ENCODE measurements at regions not wholly inside any gene's neighbourhood (a gene's known extent, or its start where the extent isn't known, plus 50 kb on each side); places are given as distances from the start of the nearest gene placed in this dataset.
"Not testable (repeated sequence)": the region's sequence is repeated elsewhere in the genome, so short reads cannot be mapped to it uniquely, and the experiment has no call there.

DNA sequence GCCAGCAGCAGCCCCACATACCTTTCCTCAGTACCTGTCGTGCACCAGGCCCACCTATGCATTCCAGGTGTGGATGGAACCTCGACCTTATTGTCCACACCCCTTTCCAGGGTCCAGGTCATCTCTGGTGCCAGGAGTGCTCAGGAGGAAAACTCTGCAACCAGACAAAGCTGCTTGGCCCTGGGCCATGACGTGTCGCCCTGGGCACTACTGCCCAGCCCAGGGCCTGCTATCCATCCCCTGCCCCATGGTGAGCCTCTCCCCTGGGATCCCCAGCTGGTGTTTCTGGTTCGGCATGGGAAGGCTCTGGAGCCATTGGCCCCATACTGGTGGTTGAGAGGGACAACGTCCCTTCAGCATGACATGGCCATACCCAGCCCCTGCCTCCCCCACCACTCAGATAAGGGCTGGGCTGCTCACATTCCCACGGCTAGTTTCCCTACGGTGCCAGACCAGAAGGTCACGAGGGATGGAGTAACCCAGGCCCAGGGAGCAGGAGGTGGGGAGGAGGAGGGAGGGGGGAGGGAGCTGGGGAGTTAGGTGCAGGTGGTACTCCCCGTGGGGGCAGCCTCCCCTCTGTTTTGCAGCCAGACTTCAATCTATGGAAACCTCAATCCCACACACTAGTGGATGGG is 123.2 kb upstream of the MTLN start:
- not testable (repeated sequence) for DNase-seq (ENCODE audit: low read depth in 2 of 2)

DNA sequence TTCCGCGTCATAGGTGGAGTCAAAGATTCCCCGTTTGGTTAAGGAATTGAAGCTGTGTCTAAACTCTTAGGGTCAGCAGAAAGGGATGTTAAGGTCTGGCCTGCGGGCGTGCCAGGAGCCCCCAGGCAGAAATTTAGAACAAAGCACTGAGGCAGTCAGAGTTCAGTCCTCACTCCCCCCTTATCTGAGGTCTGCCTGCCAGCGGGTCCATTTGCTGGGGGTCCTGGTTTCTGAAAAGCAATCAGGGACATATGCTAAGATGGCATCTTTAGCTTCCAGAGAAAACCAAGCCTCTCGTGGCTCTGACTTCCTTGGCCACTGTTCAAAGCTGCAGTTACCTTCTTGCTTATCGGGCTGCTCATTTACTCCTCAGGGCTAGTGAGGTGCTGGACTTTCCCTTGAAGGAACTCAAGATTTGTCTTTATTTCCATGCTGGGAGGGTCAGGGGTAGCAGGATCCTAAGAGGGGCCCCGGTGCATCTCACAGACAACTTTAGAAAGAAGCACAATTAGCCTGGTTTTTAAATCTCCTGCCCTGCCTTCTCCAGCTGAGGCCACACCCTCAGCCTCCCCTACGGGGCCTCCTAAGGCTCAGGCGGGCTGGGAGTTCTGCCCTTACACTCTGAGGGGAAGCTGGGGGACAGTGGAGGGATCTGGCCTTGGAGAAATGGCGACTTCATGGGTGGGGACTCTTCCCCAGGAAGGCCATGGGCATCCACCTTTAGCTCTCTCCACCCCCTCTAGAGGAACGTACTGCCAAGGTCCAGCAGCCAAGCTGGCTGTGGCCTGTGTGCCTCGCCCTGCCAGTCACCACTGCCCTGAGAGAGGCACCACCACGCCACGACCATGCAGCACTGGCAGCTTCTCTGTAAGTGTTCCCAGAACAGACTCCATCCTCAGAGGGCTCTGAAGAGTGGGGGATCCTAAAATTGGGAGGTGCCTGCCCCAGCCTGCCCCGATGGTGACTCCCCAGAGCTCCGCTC is 121.1 kb upstream of the MTLN start:
- DNase-seq (ENCODE audit: low read depth in 2 of 2) = not testable (repeated sequence)

DNA sequence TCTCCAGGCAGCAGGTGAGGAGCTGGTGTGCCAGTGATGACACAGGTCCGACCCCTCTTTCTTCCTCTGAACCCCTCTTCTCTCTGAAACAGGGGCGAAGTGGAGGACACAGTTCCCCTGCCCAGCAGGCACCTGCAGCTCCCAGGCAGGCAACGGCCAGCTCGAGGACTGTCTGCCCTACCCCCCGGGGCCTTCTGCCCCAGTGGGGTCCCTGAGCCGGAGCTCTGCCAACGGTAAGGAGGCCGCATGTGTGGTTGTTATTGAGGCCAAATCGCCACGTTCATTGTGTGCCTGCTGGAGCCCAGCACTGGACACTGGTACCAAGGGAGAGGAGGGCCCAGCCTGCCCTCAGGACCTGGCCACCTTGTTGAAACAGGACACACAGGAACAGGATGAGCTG is 119.3 kb upstream of the MTLN start:
- DNase-seq (ENCODE audit: low read depth in 2 of 2) = not testable (repeated sequence)

DNA sequence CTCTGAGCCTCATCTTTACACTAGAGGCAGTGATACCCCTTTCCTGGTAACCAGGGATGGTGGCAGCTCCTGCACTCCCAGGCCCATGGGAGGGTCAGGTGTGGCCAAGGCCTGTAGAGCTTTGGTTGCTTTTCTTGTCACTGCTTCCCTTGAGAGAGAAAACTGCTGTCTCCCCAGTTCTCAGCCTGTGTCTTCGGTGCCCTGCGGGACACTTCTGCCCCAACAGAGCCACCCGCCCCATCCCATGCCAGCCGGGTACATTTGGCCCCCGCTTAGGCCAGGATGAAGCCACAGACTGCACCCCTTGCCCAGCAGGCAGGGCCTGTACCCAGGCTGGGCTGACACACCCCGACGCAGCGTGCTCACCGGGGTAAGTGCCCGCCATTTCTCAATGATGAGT is 117.4 kb upstream of the MTLN start:
- DNase-seq (ENCODE audit: low read depth in 2 of 2) = not testable (repeated sequence)

DNA sequence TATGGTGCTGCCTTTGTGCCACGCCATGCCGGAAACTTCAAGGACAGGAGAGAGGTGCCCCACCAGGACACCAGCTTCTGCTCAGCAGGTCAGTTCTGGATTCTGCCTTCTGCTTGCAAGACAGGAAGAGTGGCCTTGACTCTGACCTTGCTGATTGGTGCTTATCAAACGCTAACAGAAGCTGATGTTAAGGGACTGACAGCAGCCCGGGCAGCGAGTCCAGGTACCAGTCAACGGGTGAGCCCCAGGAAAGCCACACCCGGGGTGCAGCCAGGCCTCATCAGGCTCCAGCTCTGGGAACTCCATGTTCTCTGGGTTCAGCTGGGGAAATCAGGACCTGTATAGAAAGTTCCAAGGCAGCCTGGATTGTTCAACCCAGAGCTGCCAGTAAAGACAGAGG is 116.8 kb upstream of the MTLN start:
- not testable (repeated sequence) for DNase-seq (ENCODE audit: low read depth in 2 of 2)

DNA sequence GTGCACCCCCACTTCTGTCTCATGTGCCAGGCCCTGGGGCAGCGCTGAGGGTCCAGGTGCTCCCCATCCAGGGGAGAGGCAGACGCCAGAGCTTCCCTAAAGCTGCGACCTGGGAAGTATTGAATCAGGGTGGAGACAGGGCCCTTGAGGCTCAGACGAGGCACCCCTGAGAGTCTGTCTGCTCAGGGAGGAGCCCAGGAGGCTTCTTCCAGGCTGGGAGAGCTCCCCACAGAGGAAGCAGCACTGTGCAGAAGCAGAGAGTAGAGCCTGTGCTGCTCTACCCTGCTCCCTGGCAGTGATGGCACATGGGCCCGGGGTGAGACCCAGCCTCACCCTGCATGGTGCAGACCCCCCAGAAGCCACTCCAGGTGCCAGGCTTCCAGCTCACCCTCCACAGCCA is 116.3 kb upstream of the MTLN start:
- DNase-seq (ENCODE audit: low read depth in 2 of 2) = peak; percentile 0

DNA sequence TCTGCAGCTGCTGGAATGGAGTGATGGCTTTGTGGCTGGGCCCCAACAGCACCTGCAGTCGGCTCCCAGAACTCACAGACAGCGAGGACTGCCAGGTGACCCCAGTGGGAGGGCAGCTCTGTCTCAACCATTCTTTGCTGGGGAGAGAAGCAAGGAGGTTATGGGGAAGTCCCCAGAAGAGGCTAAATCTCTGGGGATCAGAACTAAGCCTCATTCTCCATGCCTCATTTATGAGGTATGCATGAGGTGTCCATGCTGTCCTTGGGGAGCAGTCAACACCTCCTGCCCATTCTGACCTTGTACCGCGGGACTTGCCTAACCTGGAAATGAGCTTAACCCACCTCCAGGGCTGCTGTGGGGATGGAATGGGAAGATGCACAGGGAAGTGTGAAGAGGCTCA is 111.5 kb upstream of the MTLN start:
- not testable (repeated sequence) for DNase-seq (ENCODE audit: low read depth in 2 of 2)

DNA sequence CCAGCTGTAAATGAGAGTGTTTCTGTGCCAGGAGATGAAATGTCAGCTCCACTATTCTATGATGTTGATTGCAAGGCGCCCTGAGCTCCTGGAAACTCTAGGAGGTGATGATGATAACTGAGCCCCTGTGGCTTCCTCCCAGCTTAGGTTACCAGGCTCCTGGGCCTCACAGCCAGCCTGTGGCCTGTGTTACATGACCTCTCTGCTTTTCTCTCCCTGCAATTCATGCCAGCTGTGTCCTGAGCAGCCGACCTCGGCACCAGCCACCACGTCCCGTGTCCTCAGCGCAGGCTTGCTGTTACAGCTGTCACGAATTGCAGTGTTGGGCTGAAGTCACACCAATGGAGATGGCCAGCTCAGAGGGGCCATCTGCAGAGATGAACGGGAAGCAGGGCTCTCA is 110.2 kb upstream of the MTLN start:
- not testable (repeated sequence) for DNase-seq (ENCODE audit: low read depth in 2 of 2)

DNA sequence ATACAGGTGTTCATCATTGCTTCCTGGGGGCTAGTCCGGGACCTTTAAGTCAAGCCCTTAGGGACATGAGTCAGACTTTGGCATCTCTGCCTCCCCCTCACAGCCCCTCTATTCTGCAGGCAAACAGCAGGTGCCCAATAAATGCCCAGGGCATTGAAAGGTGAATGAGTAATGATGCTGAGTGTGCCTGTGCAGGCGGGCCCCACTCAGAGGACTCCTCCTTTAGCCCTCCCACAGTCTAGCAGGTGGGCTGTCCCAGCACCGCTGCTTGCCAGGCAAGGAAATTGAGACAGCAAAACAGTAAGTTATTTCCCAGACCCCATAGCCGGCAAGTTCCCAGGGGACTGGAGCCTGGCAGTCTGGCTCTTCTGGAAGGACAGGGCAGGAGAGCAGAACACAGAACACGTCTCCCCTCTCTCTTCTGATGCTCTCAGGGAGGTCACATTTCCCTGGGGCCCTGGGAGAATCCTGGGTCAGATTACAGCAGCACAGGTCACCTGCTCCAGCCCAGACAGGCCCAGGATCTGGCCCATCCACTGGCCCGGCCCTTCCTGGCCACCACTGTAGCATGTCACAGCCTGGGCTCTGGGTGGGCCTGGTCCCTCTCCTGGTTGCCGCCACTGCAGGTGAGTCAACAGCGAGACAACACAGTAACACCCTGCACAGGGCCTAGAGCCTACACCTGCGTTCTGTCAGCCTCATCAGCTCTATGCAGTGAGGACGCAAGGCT is 108.7 kb upstream of the MTLN start:
- not testable (repeated sequence) for DNase-seq (ENCODE audit: low read depth in 2 of 2)

DNA sequence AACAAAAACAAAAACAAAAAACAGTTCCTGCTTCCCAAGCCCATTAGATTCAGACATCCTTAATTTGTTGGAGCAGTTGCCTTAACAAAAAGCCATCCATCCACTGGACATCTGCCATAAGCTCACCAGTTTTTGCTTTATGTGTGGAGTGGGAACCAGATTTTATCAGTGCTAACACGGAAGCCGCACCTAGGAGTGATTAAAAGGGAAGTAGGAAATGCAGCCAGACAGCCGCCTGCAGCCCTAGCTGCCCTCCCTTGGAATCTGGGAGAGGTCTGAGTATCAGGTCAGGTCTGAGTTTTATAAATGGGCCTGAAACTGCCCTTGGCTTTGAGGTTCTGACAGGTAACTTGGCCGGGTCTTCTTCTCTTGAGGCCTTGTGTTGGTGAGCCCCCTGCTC is 106.6 kb upstream of the MTLN start:
- not testable (repeated sequence) for DNase-seq (ENCODE audit: low read depth in 2 of 2)

DNA sequence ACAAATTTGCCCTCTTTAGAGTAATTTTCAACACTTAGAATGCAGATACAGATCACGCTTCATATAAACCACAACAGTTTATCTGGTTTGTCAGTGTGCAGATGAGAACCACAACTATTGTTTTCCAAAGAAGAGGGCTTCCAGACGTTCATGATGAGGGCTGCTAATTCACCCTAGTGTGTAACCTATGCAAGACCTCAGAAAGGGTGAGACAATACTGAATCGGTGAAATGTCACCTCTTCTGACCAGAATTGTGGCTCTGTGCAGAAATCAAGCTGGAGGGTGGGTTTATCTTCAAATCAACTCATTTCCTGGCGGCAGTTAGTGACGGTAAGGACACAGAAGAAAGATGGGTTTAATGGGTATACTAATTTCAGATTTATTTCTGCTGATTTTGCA is 105.0 kb upstream of the MTLN start:
- DNase-seq (ENCODE audit: low read depth in 2 of 2) = not testable (repeated sequence)

DNA sequence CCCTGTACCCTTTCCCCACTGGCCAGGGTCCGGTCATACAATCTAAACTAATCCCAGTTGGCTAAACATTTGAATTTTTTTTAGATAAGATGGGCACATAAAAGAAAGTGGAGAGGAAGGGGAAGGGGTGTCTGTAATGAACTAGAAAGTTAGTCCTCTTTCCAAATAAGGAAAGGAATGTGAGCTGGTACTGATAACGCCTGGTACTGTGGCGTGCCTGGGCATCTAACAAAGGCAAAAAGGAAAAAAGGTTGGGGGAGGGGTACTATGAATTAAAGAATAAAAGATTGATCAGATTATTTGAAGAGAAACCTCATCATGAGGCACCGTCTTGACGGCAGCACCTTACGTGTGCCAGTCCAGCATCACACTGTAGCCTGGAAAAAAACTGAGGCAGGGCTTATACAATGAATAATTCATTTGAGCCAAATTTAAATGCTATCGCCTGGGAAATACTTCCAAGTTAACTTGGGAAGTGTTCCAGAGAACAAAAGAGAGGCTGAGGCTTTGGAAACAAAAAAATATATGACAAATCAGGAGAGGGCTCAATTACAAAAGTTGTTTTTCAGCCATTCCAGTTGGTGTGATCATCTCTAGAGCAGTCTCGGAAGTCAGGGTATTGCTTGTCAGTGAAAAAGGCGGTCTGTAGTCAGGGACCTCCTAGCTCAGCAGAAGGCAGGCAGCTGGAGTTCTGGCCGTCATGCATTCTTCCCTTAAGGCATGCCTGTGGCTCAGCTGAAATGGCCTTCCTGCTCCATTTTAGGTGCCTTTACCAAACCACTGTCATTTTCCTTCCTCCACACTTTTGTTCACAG is 103.9 kb upstream of the MTLN start:
- DNase-seq (ENCODE audit: low read depth in 2 of 2) = not testable (repeated sequence)

DNA sequence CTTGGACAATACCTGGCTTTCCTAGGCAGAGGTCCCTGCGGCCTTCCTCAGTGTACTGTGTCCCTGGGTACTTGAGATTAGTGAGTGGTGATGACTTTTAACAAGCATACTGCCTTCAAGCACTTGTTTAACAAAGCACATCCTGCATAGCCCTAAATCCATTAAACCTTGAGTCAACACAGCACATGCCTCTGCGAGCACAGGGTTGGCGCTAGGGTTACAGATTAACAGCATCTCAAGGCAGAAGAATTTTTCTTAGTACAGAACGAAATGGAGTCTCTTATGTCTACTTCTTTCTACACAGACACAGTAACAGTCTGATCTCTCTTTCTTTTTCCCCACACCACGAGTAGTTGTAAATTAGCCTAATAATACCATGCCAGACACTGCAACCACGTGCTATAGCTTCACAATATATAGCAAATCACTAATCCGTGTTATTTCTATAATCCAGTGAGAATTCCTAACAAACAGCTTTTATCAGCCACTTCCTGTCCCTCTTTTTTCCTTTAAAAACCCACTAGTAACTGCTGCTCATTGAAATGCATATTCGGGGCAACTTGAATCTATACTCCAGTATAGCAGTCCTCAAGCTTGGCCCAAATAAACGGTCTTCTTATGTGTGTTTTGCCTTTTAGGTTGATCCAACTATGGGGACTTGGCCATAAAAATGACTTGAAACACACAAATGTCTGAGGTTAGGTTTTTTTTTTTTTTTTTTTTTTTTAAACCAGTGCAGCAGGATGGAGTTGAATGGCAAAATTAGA is 102.9 kb upstream of the MTLN start:
- not testable (repeated sequence) for DNase-seq (ENCODE audit: low read depth in 2 of 2)

DNA sequence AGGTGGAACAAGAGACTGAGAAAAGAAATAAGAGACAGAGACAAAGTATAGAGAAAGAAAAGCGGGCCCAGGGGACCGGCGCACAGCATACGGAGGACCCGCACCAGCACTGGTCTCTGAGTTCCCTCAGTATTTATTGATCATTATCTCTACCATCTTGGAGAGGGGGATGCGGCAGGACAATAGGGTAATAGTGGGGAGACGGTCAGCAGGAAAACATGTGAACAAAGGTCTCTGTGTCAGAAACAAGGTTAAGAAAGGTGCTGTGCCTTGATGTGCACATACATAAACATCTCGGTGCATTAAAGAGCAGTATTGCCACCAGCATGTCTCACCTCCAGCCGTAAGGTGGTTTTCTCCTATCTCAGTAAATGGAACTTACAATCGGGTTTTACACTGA is 102.1 kb upstream of the MTLN start:
- not testable (repeated sequence) for DNase-seq (ENCODE audit: low read depth in 2 of 2)

DNA sequence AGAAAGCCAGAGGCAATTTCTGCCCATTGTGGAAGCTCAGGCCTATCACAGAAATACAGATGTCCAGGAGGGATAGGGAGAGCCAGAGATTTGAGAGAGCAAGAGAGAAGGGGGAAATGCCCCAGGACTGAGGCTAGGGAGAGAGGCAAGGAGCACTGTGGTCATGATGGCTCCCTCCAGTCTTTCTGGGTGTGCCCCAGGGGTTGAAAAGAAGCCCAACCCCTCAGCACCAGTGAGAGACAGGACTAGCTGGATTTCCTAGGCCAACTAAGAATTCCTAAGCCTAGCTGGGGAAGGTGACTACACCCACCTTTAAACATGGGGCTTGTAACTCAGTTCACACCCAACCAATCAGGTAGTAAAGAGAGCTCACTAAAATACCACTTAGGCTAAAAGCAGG is 100.7 kb upstream of the MTLN start:
- DNase-seq (ENCODE audit: low read depth in 2 of 2) = not testable (repeated sequence)

DNA sequence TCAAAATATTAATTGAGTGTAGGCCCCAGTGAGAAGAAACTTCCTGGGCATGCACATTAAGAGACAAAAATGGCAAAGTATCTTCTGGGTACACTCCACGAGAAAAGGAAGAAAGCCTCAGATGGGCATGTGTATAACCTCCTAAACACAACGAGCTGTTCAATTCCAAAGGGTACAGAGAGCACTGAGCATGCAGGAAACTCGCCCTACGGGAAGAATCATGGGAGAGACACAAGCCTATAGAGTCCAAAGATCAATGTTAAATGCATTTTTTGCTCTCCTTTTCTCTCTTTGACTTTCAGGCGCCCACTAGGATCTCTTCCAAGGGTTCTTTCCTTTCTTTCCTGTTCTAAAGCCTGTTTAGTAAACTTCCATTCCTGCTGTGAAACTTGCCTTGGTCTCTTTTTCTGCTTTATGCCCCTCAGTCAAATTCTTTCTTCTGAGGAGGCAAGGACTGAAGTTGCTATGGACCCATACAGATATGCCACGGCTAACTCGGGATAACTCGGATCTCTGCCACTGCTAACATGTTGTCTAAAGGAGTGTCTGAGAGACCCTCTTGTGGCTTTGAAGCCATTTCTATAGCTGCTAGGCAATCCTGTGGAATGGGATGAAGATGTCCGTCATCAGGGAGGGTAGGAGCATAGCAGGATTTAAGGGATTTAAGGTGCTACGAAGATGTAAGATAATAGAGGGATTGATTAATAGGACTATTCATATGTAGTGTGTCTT is 99.5 kb upstream of the MTLN start:
- DNase-seq (ENCODE audit: low read depth in 2 of 2) = not testable (repeated sequence)

DNA sequence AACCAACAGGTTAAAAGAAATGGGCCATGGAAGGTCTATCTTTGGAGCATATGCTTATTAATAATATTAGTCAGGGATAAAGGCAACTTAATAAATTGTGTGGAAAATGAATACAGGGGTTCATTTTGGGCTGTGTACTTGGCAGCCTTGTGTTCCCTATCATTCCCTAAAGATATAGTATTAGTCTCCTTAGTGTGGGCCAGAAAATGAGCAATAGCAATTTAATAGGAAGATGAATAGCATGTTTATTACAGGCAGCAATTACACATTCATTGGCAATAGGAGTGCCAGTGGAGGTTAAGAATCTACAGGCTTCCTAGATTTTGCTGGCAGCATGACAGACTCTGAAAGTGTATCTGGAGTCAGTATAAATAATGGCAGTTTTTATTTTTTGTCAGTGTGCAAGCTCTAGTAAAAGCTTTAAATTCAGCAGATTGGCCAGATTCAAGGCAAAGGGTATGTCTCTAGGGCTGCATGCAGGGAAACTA is 98.7 kb upstream of the MTLN start:
- DNase-seq (ENCODE audit: low read depth in 2 of 2) = not testable (repeated sequence)

DNA sequence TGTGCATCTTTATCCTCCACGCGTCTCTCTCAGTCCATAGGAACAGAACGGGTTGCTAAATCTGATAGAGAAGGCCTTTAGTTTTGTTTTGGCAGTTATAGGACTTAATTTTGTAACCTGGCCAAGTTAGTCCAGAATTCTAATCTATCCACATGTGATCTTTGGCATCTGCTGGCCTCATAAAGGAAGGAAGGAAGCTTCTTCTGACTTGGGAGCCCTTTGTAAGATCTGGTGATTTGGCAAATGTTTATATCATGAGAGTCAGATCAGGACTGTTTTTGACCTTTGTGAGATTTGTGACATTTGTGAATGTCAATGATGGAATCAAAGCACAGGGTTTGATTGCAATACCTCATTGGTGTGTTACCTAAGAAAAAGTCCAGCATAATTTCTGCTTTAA is 96.4 kb upstream of the MTLN start:
- DNase-seq (ENCODE audit: low read depth in 2 of 2) = not testable (repeated sequence)

DNA sequence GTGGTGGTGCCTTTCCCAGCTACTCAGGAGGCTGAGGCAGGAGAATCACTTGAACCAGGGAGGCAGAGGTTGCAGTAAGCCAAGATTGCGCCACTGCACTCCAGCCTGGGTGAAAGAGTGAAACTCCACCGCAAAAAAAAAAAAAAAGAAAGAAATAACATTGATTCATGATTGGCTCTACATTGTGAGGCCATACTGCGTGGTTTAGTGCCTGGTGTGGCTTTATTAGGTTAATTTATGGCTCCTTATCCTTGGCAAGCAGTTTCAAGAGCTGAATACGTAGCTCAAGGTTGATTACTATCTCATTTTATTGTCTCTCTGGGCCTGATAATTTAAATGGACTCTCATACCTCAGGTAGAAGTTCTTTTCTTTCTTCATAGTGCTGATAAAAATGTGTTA is 80.5 kb upstream of the MTLN start:
- not testable (repeated sequence) for DNase-seq (ENCODE audit: low read depth in 2 of 2)
